ENCODE measurements at regions not wholly inside any gene's neighbourhood (a gene's known extent, or its start where the extent isn't known, plus 50 kb on each side); places are given as distances from the start of the nearest gene placed in this dataset.
"Not testable (repeated sequence)": the region's sequence is repeated elsewhere in the genome, so short reads cannot be mapped to it uniquely, and the experiment has no call there.

DNA sequence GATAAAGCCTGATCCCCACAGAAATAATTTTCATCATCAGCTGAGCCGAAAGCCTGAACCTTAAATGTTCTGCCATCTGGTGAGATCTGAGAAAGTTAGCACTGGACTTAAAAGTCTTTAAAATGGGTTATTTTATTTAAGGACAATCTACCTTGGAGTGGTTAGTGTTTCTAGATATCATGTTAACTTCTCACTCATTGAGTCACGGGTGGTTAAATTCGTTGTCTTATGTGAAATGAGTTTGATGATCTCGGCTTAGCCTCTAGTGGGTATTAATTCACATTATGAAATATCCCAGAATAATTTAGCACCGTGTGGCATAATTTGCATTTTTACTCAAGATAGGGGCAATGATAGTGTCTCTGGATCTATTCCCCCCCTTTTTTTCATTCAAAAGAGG lies 117.4 kb upstream of the ZNF536 start:
- H3K9me3 ChIP-seq (ENCODE audit: control insufficient read depth in 1 of 2, low read length in 2 of 2), result no peaks in the 10 kb centered on the region
- Mint-ChIP-seq H3K27ac (no peak overlapping the region), H3K9me3 (no peaks in the 10 kb centered on the region), H3K36me3 (no peaks in the 10 kb centered on the region), H3K4me1 (no peaks in the 10 kb centered on the region), H3K27me3 (peaks cover 22 to 28% of the 10 kb centered on the region in 2 donors), H3K4me3 (no peak overlapping the region)
- no peaks in the 10 kb centered on the region for H3K27me3 ChIP-seq (ENCODE audit: insufficient read depth, low read length)
- no peak overlapping the region for H3K27ac ChIP-seq (ENCODE audit: low read depth, low read length)
- H3K36me3 ChIP-seq (ENCODE audit: insufficient read depth, low read length), result no peaks in the 10 kb centered on the region
- DNase-seq, result no peak
- ChIA-PET POLR2A (ENCODE audit: partially characterized antibody) (no interaction called here), CTCF (ENCODE audit: partially characterized antibody) (no interaction called here)
- intact Hi-C loops (cut with micrococcal nuclease), result no loop called here
- H3K4me1 ChIP-seq (ENCODE audit: insufficient read depth, low read length), result no peaks in the 10 kb centered on the region
- no peak overlapping the region for H3K4me3 ChIP-seq (ENCODE audit: low read length in 2 of 2)

DNA sequence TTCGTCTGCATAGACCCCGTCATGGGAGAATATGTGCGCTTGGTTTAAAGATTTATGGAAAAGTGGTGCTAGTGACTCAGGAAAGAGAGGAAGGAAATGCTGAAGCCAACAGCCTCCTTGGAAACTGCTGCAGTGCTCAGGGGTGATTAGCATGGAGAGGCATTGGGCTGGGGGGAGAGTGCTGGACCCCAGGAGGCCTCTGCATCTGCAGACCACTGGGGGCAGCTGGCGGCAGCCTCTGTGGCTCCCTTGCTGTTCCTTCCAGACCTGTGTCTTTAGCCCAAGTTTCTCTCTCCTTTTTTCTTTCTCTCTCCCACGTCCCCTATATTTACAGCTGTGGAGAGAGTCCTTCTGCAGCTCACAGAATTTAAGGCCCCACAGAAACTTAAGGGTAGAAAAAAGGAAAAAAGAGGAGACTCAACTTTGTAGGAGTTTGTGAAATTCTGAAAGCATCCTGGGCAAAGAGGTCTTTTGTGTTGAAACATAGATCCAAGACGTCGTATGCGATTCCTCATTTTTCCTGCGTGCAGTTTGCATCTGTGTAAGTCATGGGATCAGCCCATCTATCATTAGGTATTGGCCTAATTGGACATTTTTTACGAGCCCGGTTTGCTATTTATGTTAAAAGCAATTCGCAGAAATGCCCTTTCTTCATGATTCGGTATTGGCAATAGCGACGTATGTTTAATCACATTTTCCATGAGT lies 116.2 kb upstream of the ZNF536 start:
- H3K27me3 ChIP-seq (ENCODE audit: insufficient read depth, low read length), result no peaks in the 10 kb centered on the region
- H3K9me3 ChIP-seq (ENCODE audit: control insufficient read depth in 1 of 2, low read length in 2 of 2), result no peaks in the 10 kb centered on the region
- no peaks in the 10 kb centered on the region for H3K36me3 ChIP-seq (ENCODE audit: insufficient read depth, low read length)
- H3K27ac Mint-ChIP-seq, result no peak overlapping the region
- intact Hi-C loops (cut with micrococcal nuclease), result no loop called here
- ChIA-PET CTCF (ENCODE audit: partially characterized antibody) (no interaction called here), POLR2A (ENCODE audit: partially characterized antibody) (no interaction called here)
- no peak for DNase-seq
- H3K4me3 Mint-ChIP-seq, result no peak overlapping the region
- H3K36me3 Mint-ChIP-seq, result no peaks in the 10 kb centered on the region
- H3K27ac ChIP-seq (ENCODE audit: low read depth, low read length), result no peak overlapping the region
- no peaks in the 10 kb centered on the region for H3K4me1 ChIP-seq (ENCODE audit: insufficient read depth, low read length)
- no peaks in the 10 kb centered on the region for H3K4me1 Mint-ChIP-seq
- peaks cover 0 to 3% (median 0%) of the 10 kb centered on the region in 8 donors for H3K9me3 Mint-ChIP-seq
- H3K27me3 Mint-ChIP-seq, result peaks cover 22 to 25% of the 10 kb centered on the region in 2 donors
- H3K4me3 ChIP-seq (ENCODE audit: low read length in 2 of 2), result no peak overlapping the region

DNA sequence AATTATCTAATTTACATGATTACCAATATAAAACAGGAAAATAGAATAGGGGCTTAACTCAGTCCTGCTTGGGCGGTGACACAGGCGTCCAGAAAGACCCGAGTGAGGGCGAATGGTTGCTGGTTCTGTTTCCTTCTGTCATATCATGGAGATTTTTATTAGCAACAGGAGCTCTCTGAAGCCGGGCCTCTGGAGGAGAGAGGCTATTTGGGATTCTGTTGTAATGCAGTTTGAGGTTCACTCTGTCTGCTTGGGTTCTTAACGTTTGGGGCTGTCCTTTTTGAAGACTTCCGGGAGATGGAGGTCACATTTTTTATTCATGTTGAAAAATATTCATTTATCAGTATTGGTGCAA lies 115.7 kb upstream of the ZNF536 start:
- DNase-seq, result no peak
- Histone ChIP-seq H3K9me3 (ENCODE audit: control insufficient read depth in 1 of 2, low read length in 2 of 2) (no peaks in the 10 kb centered on the region), H3K4me1 (ENCODE audit: insufficient read depth, low read length) (no peaks in the 10 kb centered on the region), H3K27me3 (ENCODE audit: insufficient read depth, low read length) (no peaks in the 10 kb centered on the region), H3K4me3 (ENCODE audit: low read length in 2 of 2) (no peak overlapping the region), H3K27ac (ENCODE audit: low read depth, low read length) (no peak overlapping the region), H3K36me3 (ENCODE audit: insufficient read depth, low read length) (no peaks in the 10 kb centered on the region)
- peaks cover 22 to 25% of the 10 kb centered on the region in 2 donors for H3K27me3 Mint-ChIP-seq
- ChIA-PET CTCF (ENCODE audit: partially characterized antibody) (no interaction called here), POLR2A (ENCODE audit: partially characterized antibody) (no interaction called here)
- no peak overlapping the region for H3K4me3 Mint-ChIP-seq
- H3K27ac Mint-ChIP-seq, result no peak overlapping the region
- no peaks in the 10 kb centered on the region for H3K36me3 Mint-ChIP-seq
- H3K9me3 Mint-ChIP-seq, result peaks cover 0 to 3% (median 0%) of the 10 kb centered on the region in 8 donors
- H3K4me1 Mint-ChIP-seq, result no peaks in the 10 kb centered on the region
- intact Hi-C loops (cut with micrococcal nuclease), result no loop called here

DNA sequence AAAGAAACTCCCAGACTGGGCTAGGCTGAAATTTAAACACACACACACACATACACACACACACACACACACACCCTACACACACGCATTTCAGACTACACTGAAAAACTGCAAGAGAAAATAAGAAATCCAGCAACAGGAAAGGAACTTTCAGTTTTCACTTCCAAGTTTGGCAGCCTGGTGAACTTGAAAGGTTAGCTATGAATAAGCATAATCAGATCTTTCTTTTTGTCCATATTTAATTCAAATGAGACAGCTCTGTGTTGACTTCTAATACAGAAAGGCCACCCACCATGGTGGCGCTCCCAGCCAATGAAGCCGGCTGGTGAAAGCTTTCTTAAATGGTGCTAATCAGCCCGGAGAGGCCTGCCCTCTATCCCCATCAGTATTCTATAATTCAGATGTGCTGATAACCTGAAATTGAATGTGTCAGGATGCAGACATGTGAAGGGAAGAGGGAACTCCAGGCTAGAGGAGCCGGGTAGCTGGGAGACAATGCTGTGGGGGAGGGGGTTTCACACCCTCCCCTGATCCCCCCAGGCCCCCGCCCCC lies 108.3 kb upstream of the ZNF536 start:
- Mint-ChIP-seq H3K27ac (no peak overlapping the region), H3K36me3 (no peaks in the 10 kb centered on the region), H3K9me3 (peaks cover 0 to 3% (median under 1%) of the 10 kb centered on the region in 8 donors), H3K4me1 (no peaks in the 10 kb centered on the region), H3K27me3 (peaks cover 7 to 9% of the 10 kb centered on the region in 2 donors), H3K4me3 (no peak overlapping the region)
- intact Hi-C loops (cut with micrococcal nuclease), result no loop called here
- DNase-seq, result no peak
- Histone ChIP-seq H3K27ac (ENCODE audit: low read depth, low read length) (no peak overlapping the region), H3K4me1 (ENCODE audit: insufficient read depth, low read length) (no peaks in the 10 kb centered on the region), H3K27me3 (ENCODE audit: insufficient read depth, low read length) (no peaks in the 10 kb centered on the region), H3K4me3 (ENCODE audit: low read length in 2 of 2) (no peak overlapping the region), H3K36me3 (ENCODE audit: insufficient read depth, low read length) (no peaks in the 10 kb centered on the region), H3K9me3 (ENCODE audit: control insufficient read depth in 1 of 2, low read length in 2 of 2) (no peaks in the 10 kb centered on the region)
- ChIA-PET CTCF (ENCODE audit: partially characterized antibody) (no interaction called here), POLR2A (ENCODE audit: partially characterized antibody) (no interaction called here)

DNA sequence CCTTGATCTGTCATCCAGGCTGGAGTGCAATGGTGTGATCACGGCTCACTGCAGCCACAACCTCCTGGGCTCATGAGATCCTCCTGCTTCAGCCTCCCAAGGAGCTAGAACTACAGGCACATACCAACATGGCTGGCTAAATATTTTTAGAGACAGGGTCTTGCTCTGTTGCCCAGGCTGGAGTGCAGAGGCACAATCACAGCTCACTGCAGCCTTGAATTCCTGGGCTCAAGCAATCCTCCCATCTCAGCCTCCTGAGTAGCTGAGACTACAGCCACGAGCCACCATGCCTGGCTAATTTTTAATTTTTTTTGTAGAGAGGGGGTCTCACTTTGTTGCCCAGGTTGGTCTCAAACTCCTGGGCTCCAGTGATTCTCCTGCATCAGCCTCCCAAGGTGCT lies 106.3 kb upstream of the ZNF536 start:
- H3K9me3 Mint-ChIP-seq; DNase-seq; H3K9me3 ChIP-seq (ENCODE audit: control insufficient read depth in 1 of 2, low read length in 2 of 2); H3K36me3 ChIP-seq (ENCODE audit: insufficient read depth, low read length); intact Hi-C loops (cut with micrococcal nuclease); H3K27me3 ChIP-seq (ENCODE audit: insufficient read depth, low read length); H3K27ac Mint-ChIP-seq; H3K4me3 ChIP-seq (ENCODE audit: low read length in 2 of 2); H3K4me1 ChIP-seq (ENCODE audit: insufficient read depth, low read length); CTCF ChIA-PET (ENCODE audit: partially characterized antibody); H3K36me3 Mint-ChIP-seq; H3K4me3 Mint-ChIP-seq; H3K27ac ChIP-seq (ENCODE audit: low read depth, low read length); H3K4me1 Mint-ChIP-seq: not testable (repeated sequence)
- POLR2A ChIA-PET (ENCODE audit: partially characterized antibody), result interaction anchor here (0.7 kb wide), 1 partner anchor 37 kb away, joined by 3 read pairs; no protein-coding TSS in a partner anchor
- H3K27me3 Mint-ChIP-seq, result peaks cover 9 to 13% of the 10 kb centered on the region in 2 donors

DNA sequence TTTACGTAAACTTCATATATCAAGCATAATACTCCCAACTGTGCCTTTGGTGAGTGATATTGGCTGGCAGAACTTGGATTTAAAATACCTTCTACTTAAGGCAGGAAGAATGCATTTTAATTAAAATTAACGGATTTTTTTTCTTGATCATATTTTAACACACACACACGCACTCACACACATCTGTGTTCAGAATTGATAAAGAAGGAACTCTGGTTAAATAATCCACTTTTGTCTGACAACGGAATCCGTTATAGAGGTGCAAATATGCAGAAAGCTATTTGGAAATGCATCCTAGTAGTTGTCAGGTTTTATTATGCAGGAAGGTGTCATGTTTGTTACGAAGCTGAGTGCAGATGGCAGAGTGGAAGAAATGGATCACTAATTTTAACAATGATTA lies 105.5 kb upstream of the ZNF536 start:
- intact Hi-C loops (cut with micrococcal nuclease), result no loop called here
- H3K4me3 ChIP-seq (ENCODE audit: low read length in 2 of 2), result no peak overlapping the region
- no peak overlapping the region for H3K27ac ChIP-seq (ENCODE audit: low read depth, low read length)
- ChIA-PET POLR2A (ENCODE audit: partially characterized antibody) (no interaction called here), CTCF (ENCODE audit: partially characterized antibody) (no interaction called here)
- peaks cover 11 to 13% of the 10 kb centered on the region in 2 donors for H3K27me3 Mint-ChIP-seq
- H3K27ac Mint-ChIP-seq, result no peak overlapping the region
- H3K9me3 ChIP-seq (ENCODE audit: control insufficient read depth in 1 of 2, low read length in 2 of 2), result no peaks in the 10 kb centered on the region
- no peaks in the 10 kb centered on the region for H3K36me3 ChIP-seq (ENCODE audit: insufficient read depth, low read length)
- peaks cover 0 to 6% (median under 1%) of the 10 kb centered on the region in 8 donors for H3K9me3 Mint-ChIP-seq
- H3K36me3 Mint-ChIP-seq, result no peaks in the 10 kb centered on the region
- no peaks in the 10 kb centered on the region for H3K4me1 Mint-ChIP-seq
- H3K4me1 ChIP-seq (ENCODE audit: insufficient read depth, low read length), result no peaks in the 10 kb centered on the region
- H3K4me3 Mint-ChIP-seq, result no peak overlapping the region
- no peaks in the 10 kb centered on the region for H3K27me3 ChIP-seq (ENCODE audit: insufficient read depth, low read length)
- DNase-seq, result no peak

DNA sequence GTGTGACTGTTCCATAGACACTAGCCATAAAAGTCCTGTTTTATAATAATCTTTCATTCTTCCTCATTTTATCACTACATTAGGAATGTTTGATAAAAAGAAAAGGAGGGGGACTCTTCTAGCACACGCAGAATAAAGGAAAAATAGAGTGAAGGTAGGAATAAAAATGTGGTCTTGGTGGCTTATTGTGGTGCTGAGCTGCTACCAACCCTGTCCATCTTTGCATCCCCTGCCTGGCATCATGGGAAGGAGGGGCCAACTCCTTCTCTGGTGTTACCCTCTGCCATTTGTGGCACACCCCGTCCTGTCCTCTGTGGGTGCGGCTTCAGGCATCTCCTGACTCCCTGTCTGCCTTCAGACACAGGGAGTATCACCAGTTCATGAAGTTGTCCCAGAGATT lies 104.9 kb upstream of the ZNF536 start:
- Histone ChIP-seq H3K27ac (ENCODE audit: low read depth, low read length) (no peak overlapping the region), H3K4me1 (ENCODE audit: insufficient read depth, low read length) (no peaks in the 10 kb centered on the region)

More for the DNA sequence above, 104.9 kb upstream of the ZNF536 start:
- H3K27ac Mint-ChIP-seq, result no peak overlapping the region
- H3K4me3 Mint-ChIP-seq, result no peak overlapping the region
- H3K4me3 ChIP-seq (ENCODE audit: low read length in 2 of 2), result no peak overlapping the region
- no peaks in the 10 kb centered on the region for H3K4me1 Mint-ChIP-seq
- ChIA-PET CTCF (ENCODE audit: partially characterized antibody) (no interaction called here), POLR2A (ENCODE audit: partially characterized antibody) (no interaction called here)
- H3K36me3 ChIP-seq (ENCODE audit: insufficient read depth, low read length), result no peaks in the 10 kb centered on the region
- intact Hi-C loops (cut with micrococcal nuclease), result no loop called here
- H3K27me3 ChIP-seq (ENCODE audit: insufficient read depth, low read length), result no peaks in the 10 kb centered on the region
- H3K27me3 Mint-ChIP-seq, result peaks cover 11 to 13% of the 10 kb centered on the region in 2 donors
- H3K36me3 Mint-ChIP-seq, result no peaks in the 10 kb centered on the region
- no peak for DNase-seq
- peaks cover 0 to 6% (median 2%) of the 10 kb centered on the region in 8 donors for H3K9me3 Mint-ChIP-seq
- no peaks in the 10 kb centered on the region for H3K9me3 ChIP-seq (ENCODE audit: control insufficient read depth in 1 of 2, low read length in 2 of 2)

Measured in CD4-positive, alpha-beta memory T cell (primary cell).